MM.1S (cell line): ENCODE measurements at regions not wholly inside any gene's neighbourhood (a gene's known extent, or its start where the extent isn't known, plus 50 kb on each side); places are given as distances from the start of the nearest gene placed in this dataset.
"Not testable (repeated sequence)": the region's sequence is repeated elsewhere in the genome, so short reads cannot be mapped to it uniquely, and the experiment has no call there.

ENCODE experiments used
- DNase-seq: peaks from one replicate; pipeline ENCODE4 v3.0.0-alpha.2; 2015
- H2AFZ ChIP-seq: fragments of 300-600 bp; sonication (generic); 2 replicates; pipeline ENCODE4 v1.6.0; 2016; ENCODE audit warnings: antibody characterized with exemption, low read length
- H3F3A ChIP-seq: fragments of 300-600 bp; sonication (generic); 2 replicates; pipeline ENCODE4 v1.6.1; 2016; ENCODE audit warnings: mild to moderate bottlenecking, antibody characterized with exemption, low read length, moderate library complexity, mixed read lengths; ENCODE audit not compliant: insufficient read depth
- H3K27ac ChIP-seq: fragments of 300-600 bp; sonication (generic); 2 replicates; pipeline ENCODE4 v1.5.1; 2016; ENCODE audit warnings: mild to moderate bottlenecking, low read length
- H3K27me3 ChIP-seq: fragments of 300-600 bp; sonication (generic); replicated peaks from 2 replicates; pipeline ENCODE4 v1.6.0; 2016; ENCODE audit warnings: low read length; ENCODE audit not compliant: insufficient read depth
- H3K36me3 ChIP-seq: fragments of 300-600 bp; sonication (generic); replicated peaks from 2 replicates; pipeline ENCODE4 v1.6.1; 2016; ENCODE audit warnings: mild to moderate bottlenecking, low read length, mixed read lengths; ENCODE audit not compliant: insufficient read depth
- H3K4me1 ChIP-seq: fragments of 300-600 bp; sonication (generic); 2 replicates; pipeline ENCODE4 v1.6.1; 2016; ENCODE audit warnings: low read length, mixed read lengths
- H3K4me2 ChIP-seq: fragments of 300-600 bp; sonication (generic); 2 replicates; pipeline ENCODE4 v1.6.0; 2016; ENCODE audit warnings: low read depth, low read length
- H3K4me3 ChIP-seq: fragments of 300-600 bp; sonication (generic); 2 replicates; pipeline ENCODE4 v1.5.1; 2016; ENCODE audit warnings: low read length, mixed read lengths
- H3K79me2 ChIP-seq: fragments of 300-600 bp; sonication (generic); 2 replicates; pipeline ENCODE4 v1.6.1; 2016; ENCODE audit warnings: mixed run types, low read length, mixed read lengths
- H3K9ac ChIP-seq: fragments of 300-600 bp; sonication (generic); 2 replicates; pipeline ENCODE4 v1.6.1; 2016; ENCODE audit warnings: low read length, mixed read lengths
- H3K9me2 ChIP-seq: fragments of 300-600 bp; sonication (generic); replicated peaks from 2 replicates; pipeline ENCODE4 v1.6.1; 2016; ENCODE audit warnings: mild to moderate bottlenecking, low read length, mixed read lengths; ENCODE audit not compliant: insufficient read depth
- H3K9me3 ChIP-seq: fragments of 300-600 bp; sonication (generic); replicated peaks from 2 replicates; pipeline ENCODE4 v1.6.1; 2016; ENCODE audit warnings: mild to moderate bottlenecking, low read length, mixed read lengths; ENCODE audit not compliant: insufficient read depth
- H4K20me1 ChIP-seq: fragments of 300-600 bp; sonication (generic); 2 replicates; pipeline ENCODE4 v1.6.1; 2016; ENCODE audit warnings: mild to moderate bottlenecking, low read length, moderate library complexity, mixed read lengths; ENCODE audit not compliant: insufficient read depth
- EZH2 ChIP-seq: fragments of 300-600 bp; sonication (generic); optimal IDR thresholded peaks from 2 replicates; pipeline ENCODE3; 2017; ENCODE audit warnings: low read depth, mild to moderate bottlenecking, antibody characterized with exemption, low read length, mixed read lengths
- EZH2phosphoT487 ChIP-seq: fragments of 300-600 bp; sonication (generic); IDR thresholded peaks from 2 replicates; pipeline ENCODE4 v1.6.1; 2018; ENCODE audit warnings: antibody characterized with exemption, low read length
- TF ChIP-seq, protein P1 (sequence below): fragments of 300-600 bp; sonication (generic); IDR thresholded peaks from 2 replicates; pipeline ENCODE4 v1.5.1; 2016; ENCODE audit warnings: antibody characterized with exemption, low read length, mixed read lengths

DNA sequence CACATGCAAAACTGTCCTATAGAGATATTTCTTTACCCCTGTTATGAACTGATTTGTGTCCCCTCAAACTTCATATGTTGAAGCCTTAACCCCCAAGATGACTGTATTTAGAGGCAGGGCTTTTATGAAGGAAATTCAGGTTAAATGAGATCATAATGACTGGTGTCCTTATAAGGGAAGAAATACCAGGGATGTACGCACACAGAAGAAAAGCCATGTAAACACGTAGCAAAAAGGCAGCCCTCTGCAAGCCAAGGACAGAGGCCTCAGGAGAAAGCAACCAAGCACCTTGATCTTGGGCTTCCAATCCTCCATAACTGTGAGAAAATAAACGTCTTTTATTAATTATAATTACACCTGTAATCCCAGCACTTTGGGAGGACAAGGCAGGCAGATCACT is 101.3 kb upstream of the NDUFV2 start:
- peaks cover 5% of the 10 kb centered on the region for H3F3A ChIP-seq
- H3K9me2 ChIP-seq = no peaks in the 10 kb centered on the region
- no peak overlapping the region for H3K4me3 ChIP-seq
- no peaks in the 10 kb centered on the region for H3K9me3 ChIP-seq
- no peak overlapping the region for H2AFZ ChIP-seq
- no peaks in the 10 kb centered on the region for H3K27me3 ChIP-seq
- no peak overlapping the region for H3K27ac ChIP-seq
- H3K4me1 ChIP-seq = peaks cover 8% of the 10 kb centered on the region
- no peak overlapping the region for H3K4me2 ChIP-seq
- TF ChIP-seq, protein P1, sequence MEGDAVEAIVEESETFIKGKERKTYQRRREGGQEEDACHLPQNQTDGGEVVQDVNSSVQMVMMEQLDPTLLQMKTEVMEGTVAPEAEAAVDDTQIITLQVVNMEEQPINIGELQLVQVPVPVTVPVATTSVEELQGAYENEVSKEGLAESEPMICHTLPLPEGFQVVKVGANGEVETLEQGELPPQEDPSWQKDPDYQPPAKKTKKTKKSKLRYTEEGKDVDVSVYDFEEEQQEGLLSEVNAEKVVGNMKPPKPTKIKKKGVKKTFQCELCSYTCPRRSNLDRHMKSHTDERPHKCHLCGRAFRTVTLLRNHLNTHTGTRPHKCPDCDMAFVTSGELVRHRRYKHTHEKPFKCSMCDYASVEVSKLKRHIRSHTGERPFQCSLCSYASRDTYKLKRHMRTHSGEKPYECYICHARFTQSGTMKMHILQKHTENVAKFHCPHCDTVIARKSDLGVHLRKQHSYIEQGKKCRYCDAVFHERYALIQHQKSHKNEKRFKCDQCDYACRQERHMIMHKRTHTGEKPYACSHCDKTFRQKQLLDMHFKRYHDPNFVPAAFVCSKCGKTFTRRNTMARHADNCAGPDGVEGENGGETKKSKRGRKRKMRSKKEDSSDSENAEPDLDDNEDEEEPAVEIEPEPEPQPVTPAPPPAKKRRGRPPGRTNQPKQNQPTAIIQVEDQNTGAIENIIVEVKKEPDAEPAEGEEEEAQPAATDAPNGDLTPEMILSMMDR = no peak
- TF ChIP-seq EZH2phosphoT487 (no peak), EZH2 (no peak)
- no peaks in the 10 kb centered on the region for H3K36me3 ChIP-seq
- no peaks in the 10 kb centered on the region for H3K79me2 ChIP-seq
- no peaks in the 10 kb centered on the region for H4K20me1 ChIP-seq
- DNase-seq = no peak
- no peak overlapping the region for H3K9ac ChIP-seq

DNA sequence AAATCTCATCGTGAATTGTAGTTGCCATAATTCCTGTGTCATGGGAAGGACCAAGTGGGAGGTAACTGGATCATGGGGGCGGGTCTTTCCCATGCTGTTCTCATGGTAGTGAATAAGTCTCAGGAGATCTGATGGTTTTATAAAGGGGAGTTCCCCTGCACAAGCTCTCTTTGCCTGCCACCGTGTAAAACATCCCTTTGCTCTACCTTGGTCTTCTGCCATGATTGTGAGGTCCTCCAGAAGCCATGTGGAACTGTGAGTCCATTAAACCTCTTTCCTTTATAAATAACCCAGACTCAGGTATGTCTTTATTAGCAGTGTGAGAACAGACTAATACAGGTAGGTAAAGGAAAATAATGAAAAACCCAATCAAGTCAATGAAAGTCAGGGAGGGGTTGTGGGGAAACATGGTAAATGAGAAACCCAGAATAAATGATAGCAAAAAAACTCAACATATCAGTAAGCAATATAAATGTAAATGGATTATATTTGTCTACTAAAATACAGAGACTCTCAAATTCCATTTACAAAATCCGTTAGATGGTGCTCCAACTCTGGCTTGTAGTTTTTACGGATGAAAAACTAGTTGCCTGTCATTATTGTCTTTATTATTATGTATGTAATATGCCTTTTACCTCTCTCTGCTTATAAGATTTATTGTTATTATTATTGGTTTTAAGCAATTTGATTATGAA is 98.9 kb upstream of the NDUFV2 start:
- no peaks in the 10 kb centered on the region for H3K79me2 ChIP-seq
- H3K4me2 ChIP-seq = no peak overlapping the region
- H3K36me3 ChIP-seq = no peaks in the 10 kb centered on the region
- H3K9me2 ChIP-seq = no peaks in the 10 kb centered on the region
- H3K4me1 ChIP-seq = peaks cover 13% of the 10 kb centered on the region
- H3K4me3 ChIP-seq = no peak overlapping the region
- no peaks in the 10 kb centered on the region for H3K9me3 ChIP-seq
- H2AFZ ChIP-seq = no peak overlapping the region
- no peak for DNase-seq
- H3K27me3 ChIP-seq = no peaks in the 10 kb centered on the region
- H3K9ac ChIP-seq = no peak overlapping the region
- no peaks in the 10 kb centered on the region for H4K20me1 ChIP-seq
- H3K27ac ChIP-seq = no peak overlapping the region
- peaks cover 10% of the 10 kb centered on the region for H3F3A ChIP-seq
- TF ChIP-seq, protein P1 = no peak
- TF ChIP-seq EZH2phosphoT487 (no peak), EZH2 (no peak)

DNA sequence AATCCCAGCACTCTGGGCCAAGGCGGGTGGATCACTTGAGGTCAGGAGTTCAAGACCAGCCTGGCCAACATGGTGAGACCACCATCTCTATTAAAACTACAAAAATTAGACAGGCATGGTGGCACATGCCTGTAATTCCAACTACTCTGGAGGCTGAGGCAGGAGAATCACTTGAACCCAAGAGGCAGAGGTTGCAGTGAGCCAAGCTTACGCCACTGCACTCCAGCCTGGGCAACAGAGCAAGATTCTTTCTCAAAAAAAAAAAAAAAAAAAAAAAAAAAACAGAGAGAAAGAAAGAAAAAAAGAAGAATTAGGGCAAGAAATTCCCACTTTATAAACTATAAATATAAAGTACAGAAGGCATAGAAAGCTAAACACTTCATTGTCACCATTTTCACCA is 98.2 kb upstream of the NDUFV2 start:
- H3K4me1 ChIP-seq = peaks cover 13% of the 10 kb centered on the region
- H4K20me1 ChIP-seq, H3K9me2 ChIP-seq, H3K4me2 ChIP-seq, DNase-seq, H3K27ac ChIP-seq, H3K27me3 ChIP-seq, H3K9me3 ChIP-seq, H2AFZ ChIP-seq, H3K79me2 ChIP-seq, H3K4me3 ChIP-seq, H3K36me3 ChIP-seq, H3K9ac ChIP-seq: not testable (repeated sequence)
- H3F3A ChIP-seq = peaks cover 10% of the 10 kb centered on the region

DNA sequence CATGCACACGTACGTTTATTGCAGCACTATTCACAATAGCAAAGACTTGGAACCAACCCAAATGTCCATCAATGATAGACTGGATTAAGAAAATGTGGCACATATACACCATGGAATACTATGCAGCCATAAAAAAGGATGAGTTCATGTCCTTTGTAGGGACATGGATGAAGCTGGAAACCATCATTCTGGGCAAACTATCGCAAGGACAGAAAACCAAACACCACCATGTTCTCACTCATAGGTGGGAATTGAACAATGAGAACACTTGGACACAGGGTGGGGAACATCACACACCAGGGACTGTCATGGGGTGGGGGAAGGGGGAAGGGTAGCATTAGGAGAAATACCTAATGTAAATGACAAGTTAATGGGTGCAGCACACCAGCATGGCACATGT is 94.8 kb upstream of the NDUFV2 start:
- H3K27me3 ChIP-seq, H3K79me2 ChIP-seq, H3K36me3 ChIP-seq, H3K4me3 ChIP-seq, DNase-seq, H3K9ac ChIP-seq, H3K9me2 ChIP-seq, H4K20me1 ChIP-seq, H2AFZ ChIP-seq, H3K4me2 ChIP-seq, H3K9me3 ChIP-seq: not testable (repeated sequence)
- H3K27ac ChIP-seq = peak overlapping the region; percentile 71; the same call in 1 of the 2 replicates
- peaks cover 13% of the 10 kb centered on the region for H3K4me1 ChIP-seq
- peaks cover 10% of the 10 kb centered on the region for H3F3A ChIP-seq
